HEK293 (cell line): ENCODE measurements at regions not wholly inside any gene's neighbourhood (a gene's known extent, or its start where the extent isn't known, plus 50 kb on each side); places are given as distances from the start of the nearest gene placed in this dataset.
"Not testable (repeated sequence)": the region's sequence is repeated elsewhere in the genome, so short reads cannot be mapped to it uniquely, and the experiment has no call there.

Experiments used
- CTCF ChIA-PET: fragments of 350-600 bp; formaldehyde crosslinking; extraction: SDS; loops from one replicate; lab custom pipeline; 2021; ENCODE audit warnings: antibody characterized with exemption; lab: Yijun Ruan, JAX
- POLR2A ChIA-PET: fragments of 300-600 bp; formaldehyde crosslinking; extraction: SDS; loops from one replicate; lab custom pipeline; 2020; ENCODE audit warnings: antibody characterized with exemption, inconsistent platforms; lab: Yijun Ruan, JAX
- H3K27ac ChIP-seq: fragments of 200-500 bp; sonication (Bioruptor generic); 2 replicates; pipeline ENCODE4 v1.5.1; 2014; ENCODE audit warnings: low read depth, low read length, control low read depth, inconsistent platforms; ENCODE audit errors: extremely low read depth
- H3K36me3 ChIP-seq, 2 experiments: fragments of 200-500 bp in 1 of 2; sonication (Bioruptor generic) in 1 of 2; 1 replicate in 1 of 2; 2 replicates in 1 of 2; pipeline ENCODE4 v1.5.1; 2014 to 2017; ENCODE audit warnings: inconsistent platforms in 2 of 2, low read length in 2 of 2; ENCODE audit not compliant: control insufficient read depth in 2 of 2, insufficient read depth in 1 of 2
- H3K4me1 ChIP-seq: fragments of 200-500 bp; sonication (Bioruptor generic); 2 replicates; pipeline ENCODE4 v1.5.1; 2014; ENCODE audit warnings: mild to moderate bottlenecking, low read length, inconsistent platforms; ENCODE audit not compliant: control insufficient read depth, insufficient read depth
- H3K4me3 ChIP-seq: 2 replicates; pipeline ENCODE4 v1.5.1; 2011; ENCODE audit warnings: low read depth, mild to moderate bottlenecking, control low read depth, low read length, moderate library complexity
- H3K9me3 ChIP-seq: fragments of 200-500 bp; sonication (Bioruptor generic); 2 replicates; pipeline ENCODE4 v1.5.1; 2014; ENCODE audit warnings: low read depth, low read length, inconsistent platforms; ENCODE audit not compliant: control insufficient read depth, insufficient read depth
- GLIS2 ChIP-seq: fragments of 450-650 bp; formaldehyde crosslinking; IDR thresholded peaks from 2 replicates; pipeline ENCODE4 v1.5.1; 2016; ENCODE audit warnings: missing biosample characterization, missing genetic modification characterization
- HOXD13 ChIP-seq: sonication (generic); formaldehyde crosslinking; IDR thresholded peaks from 2 replicates; pipeline ENCODE4 v1.8.0; 2022; ENCODE audit warnings: missing genetic modification reagents, borderline replicate concordance
- KLF8 ChIP-seq: fragments of 450-650 bp; formaldehyde crosslinking; IDR thresholded peaks from 2 replicates; pipeline ENCODE4 v1.5.1; 2016; ENCODE audit warnings: missing biosample characterization, missing genetic modification characterization
- OSR2 ChIP-seq: fragments of 450-650 bp; formaldehyde crosslinking; IDR thresholded peaks from 2 replicates; pipeline ENCODE4 v1.5.1; 2016; ENCODE audit warnings: missing biosample characterization, missing genetic modification characterization
- PRDM2 ChIP-seq: fragments of 450-650 bp; formaldehyde crosslinking; IDR thresholded peaks from 2 replicates; pipeline ENCODE4 v1.5.1; 2016; ENCODE audit warnings: missing biosample characterization, missing genetic modification characterization, borderline replicate concordance
- SCRT1 ChIP-seq: fragments of 450-650 bp; formaldehyde crosslinking; IDR thresholded peaks from 2 replicates; pipeline ENCODE4 v1.5.1; 2016; ENCODE audit warnings: missing biosample characterization, missing genetic modification characterization, borderline replicate concordance
- SP7 ChIP-seq: fragments of 450-650 bp; formaldehyde crosslinking; IDR thresholded peaks from 2 replicates; pipeline ENCODE4 v1.5.1; 2016; ENCODE audit warnings: missing biosample characterization, missing genetic modification characterization
- ZBTB7A ChIP-seq: fragments of 450-650 bp; formaldehyde crosslinking; IDR thresholded peaks from 2 replicates; pipeline ENCODE4 v1.5.1; 2016; ENCODE audit warnings: low read depth, missing biosample characterization, missing genetic modification characterization
- ZBTB8A ChIP-seq: fragments of 450-650 bp; formaldehyde crosslinking; IDR thresholded peaks from 2 replicates; pipeline ENCODE4 v1.5.1; 2016; ENCODE audit warnings: missing biosample characterization, missing genetic modification characterization
- ZNF155 ChIP-seq: fragments of 450-650 bp; formaldehyde crosslinking; IDR thresholded peaks from 2 replicates; pipeline ENCODE4 v1.5.1; 2016; ENCODE audit warnings: missing biosample characterization, missing genetic modification characterization
- ZNF184 ChIP-seq: fragments of 450-650 bp; IDR thresholded peaks from 2 replicates; pipeline ENCODE4 v1.5.1; 2018; ENCODE audit warnings: missing biosample characterization, mild to moderate bottlenecking, missing genetic modification characterization
- ZNF19 ChIP-seq: fragments of 450-650 bp; formaldehyde crosslinking; IDR thresholded peaks from 2 replicates; pipeline ENCODE4; 2016; ENCODE audit warnings: missing biosample characterization, missing genetic modification characterization, low read depth
- ZNF292 ChIP-seq: fragments of 450-650 bp; formaldehyde crosslinking; IDR thresholded peaks from 2 replicates; pipeline ENCODE4 v1.5.1; 2016; ENCODE audit warnings: low read depth, missing biosample characterization, missing genetic modification characterization, borderline replicate concordance
- ZNF302 ChIP-seq: fragments of 450-650 bp; formaldehyde crosslinking; IDR thresholded peaks from 2 replicates; pipeline ENCODE4 v1.5.1; 2016; ENCODE audit warnings: missing biosample characterization, missing genetic modification characterization, low read depth
- ZNF324 ChIP-seq: fragments of 450-650 bp; formaldehyde crosslinking; IDR thresholded peaks from 2 replicates; pipeline ENCODE4 v1.5.1; 2016; ENCODE audit warnings: missing biosample characterization, missing genetic modification characterization
- ZNF341 ChIP-seq: fragments of 450-650 bp; formaldehyde crosslinking; IDR thresholded peaks from 2 replicates; pipeline ENCODE4; 2016; ENCODE audit warnings: low read depth, missing biosample characterization, missing genetic modification characterization
- ZNF391 ChIP-seq: fragments of 450-650 bp; formaldehyde crosslinking; IDR thresholded peaks from 2 replicates; pipeline ENCODE4 v1.5.1; 2016; ENCODE audit warnings: low read depth, missing biosample characterization, missing genetic modification characterization, borderline replicate concordance
- ZNF621 ChIP-seq: fragments of 450-650 bp; formaldehyde crosslinking; IDR thresholded peaks from 2 replicates; pipeline ENCODE4 v1.5.1; 2017; ENCODE audit warnings: missing biosample characterization, missing genetic modification characterization
- ZNF626 ChIP-seq: fragments of 450-650 bp; sonication (Bioruptor Pico); formaldehyde crosslinking; IDR thresholded peaks from 2 replicates; pipeline ENCODE4 v1.5.1; 2018; ENCODE audit warnings: missing biosample characterization, missing genetic modification characterization, inconsistent platforms
- ZNF692 ChIP-seq: fragments of 450-650 bp; formaldehyde crosslinking; IDR thresholded peaks from 2 replicates; pipeline ENCODE4 v1.5.1; 2016; ENCODE audit warnings: missing biosample characterization, missing genetic modification characterization
- ZSCAN4 ChIP-seq: fragments of 450-650 bp; formaldehyde crosslinking; IDR thresholded peaks from 2 replicates; pipeline ENCODE4 v1.5.1; 2017; ENCODE audit warnings: missing biosample characterization, missing genetic modification characterization

GRCh38 chr5:87729781-87730180, 317.1 kb upstream of the CCNH start (continued):
- no peak for TF ChIP-seq PRDM2 (tag by site-specific recombination)
- TF ChIP-seq, all 188 proteins: peak for 0

- Histone ChIP-seq H3K4me3 (no peak overlapping the region), H3K27ac (no peak overlapping the region), H3K36me3 (no peaks in the 10 kb centered on the region), H3K9me3 (no peaks in the 10 kb centered on the region), H3K4me1 (no peaks in the 10 kb centered on the region)
- ChIA-PET POLR2A (no interaction called here), CTCF (no interaction called here)
- TF ChIP-seq ZSCAN4 (tag by site-specific recombination) (no peak), SCRT1 (no peak), ZNF292 (no peak), ZBTB8A (tag by site-specific recombination) (no peak), ZNF621 (no peak)
Measured at GRCh38 chr5:87722286-87722685, 309.6 kb upstream of the CCNH start.

GRCh38 chr5:87718224-87718925, 305.6 kb upstream of the CCNH start:
- CTCF ChIA-PET, result interaction anchor here (0.7 kb wide), 1 partner anchor 43 kb away, joined by 3 read pairs; no protein-coding TSS in a partner anchor
- H3K4me3 ChIP-seq, POLR2A ChIA-PET, H3K27ac ChIP-seq, H3K36me3 ChIP-seq, H3K9me3 ChIP-seq, H3K4me1 ChIP-seq: not testable (repeated sequence)

GRCh38 chr5:87717761-87718160, 305.0 kb upstream of the CCNH start:
- H3K9me3 ChIP-seq, result no peaks in the 10 kb centered on the region
- TF ChIP-seq ZNF391 (no peak), GLIS2 (tag by site-specific recombination) (no peak), ZBTB7A (tag by site-specific recombination) (no peak), OSR2 (no peak), ZNF626 (tag by site-specific recombination) (no peak), ZNF692 (tag by site-specific recombination) (no peak), SP7 (no peak), ZNF324 (tag by site-specific recombination) (no peak), KLF8 (tag by site-specific recombination) (no peak), ZNF19 (tag by site-specific recombination) (no peak), ZNF155 (tag by site-specific recombination) (no peak), ZNF341 (no peak), ZNF302 (tag by site-specific recombination) (no peak), HOXD13 (no peak), ZNF184 (tag by site-specific recombination) (no peak)

More at GRCh38 chr5:87717761-87718160, 305.0 kb upstream of the CCNH start:
- POLR2A ChIA-PET, result no interaction called here
- CTCF ChIA-PET, result interaction anchor here (0.7 kb wide), 1 partner anchor 44 kb away, joined by 3 read pairs; no protein-coding TSS in a partner anchor
- no peaks in the 10 kb centered on the region for H3K4me1 ChIP-seq
- H3K27ac ChIP-seq, result no peak overlapping the region
- H3K4me3 ChIP-seq, result no peak overlapping the region
- no peaks in the 10 kb centered on the region for H3K36me3 ChIP-seq
